Cardiac muscle cell (in vitro differentiated cells and primary cell): ENCODE measurements at regions not wholly inside any gene's neighbourhood (a gene's known extent, or its start where the extent isn't known, plus 50 kb on each side); places are given as distances from the start of the nearest gene placed in this dataset.

Experiments used
- DNase-seq, 2 donors: peaks; one replicate each; pipeline versions ENCODE4 v3.0.0 to v3.0.0-alpha.2; 2010 to 2017; ENCODE audit warnings: low read depth in 1 of 2, low spot score in 1 of 2
- H3K27ac ChIP-seq: fragments of 200-600 bp; sonication (generic); 2 replicates; pipeline ENCODE4 v1.5.1; 2016
- H3K27me3 ChIP-seq: fragments of 200-600 bp; sonication (generic); 2 replicates; pipeline ENCODE4 v1.6.0; 2016; ENCODE audit warnings: control low read depth
- H3K36me3 ChIP-seq: fragments of 200-600 bp; sonication (generic); 2 replicates; pipeline ENCODE4 v1.5.1; 2016; ENCODE audit warnings: control low read depth
- H3K4me1 ChIP-seq: fragments of 200-600 bp; sonication (generic); 2 replicates; pipeline ENCODE4 v1.8.1; 2017; ENCODE audit warnings: low read depth, mild to moderate bottlenecking, mixed run types
- H3K4me3 ChIP-seq: fragments of 200-600 bp; sonication (generic); 2 replicates; pipeline ENCODE4 v1.5.1; 2016; ENCODE audit warnings: mild to moderate bottlenecking
- H3K9me3 ChIP-seq: fragments of 200-600 bp; sonication (generic); 2 replicates; pipeline ENCODE4 v1.5.1; 2017; ENCODE audit warnings: low read depth, mild to moderate bottlenecking, control low read depth
- TF ChIP-seq, protein P1 (sequence below): IDR thresholded peaks from 2 replicates; pipeline ENCODE4 v1.5.1; 2012; ENCODE audit warnings: low read depth, mild to moderate bottlenecking, low read length

DNA sequence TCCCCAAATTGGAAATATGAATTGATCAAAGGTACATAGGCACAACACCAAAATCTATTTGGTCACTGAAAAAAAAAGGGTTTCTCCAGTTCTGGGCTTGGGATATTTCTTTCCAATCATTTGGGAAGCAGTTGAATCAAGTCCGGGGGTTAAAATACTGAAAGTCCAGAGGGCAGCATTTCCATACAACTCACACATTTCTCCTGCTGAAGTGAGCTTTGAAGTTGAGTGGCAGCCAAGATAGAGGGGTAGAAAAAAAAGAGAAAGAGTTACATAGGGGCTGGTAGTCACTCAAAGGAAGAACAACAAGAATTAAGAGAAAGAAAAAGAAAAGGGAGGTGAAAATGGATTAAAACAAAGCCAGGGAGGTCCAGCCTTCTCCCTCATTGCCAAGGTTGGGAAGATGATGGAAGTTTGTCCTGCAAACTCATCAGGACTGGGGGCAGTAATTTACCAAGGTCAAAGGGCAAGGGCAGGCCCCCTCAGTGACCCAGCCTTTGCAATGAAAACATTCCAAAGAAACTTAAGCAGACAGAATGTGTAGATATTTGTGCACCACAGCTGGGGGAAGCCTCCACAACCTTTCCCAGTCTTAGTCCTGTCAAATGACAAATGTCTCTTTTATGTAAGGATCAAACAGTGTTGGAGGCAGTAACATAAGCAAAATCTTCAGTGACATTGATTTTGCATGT, 525.3 kb upstream of the JARID2 start:
- peaks cover 33% of the 10 kb centered on the region for H3K4me1 ChIP-seq
- peak in 1 of 2 donors; percentile 65 for DNase-seq
- TF ChIP-seq, protein P1, sequence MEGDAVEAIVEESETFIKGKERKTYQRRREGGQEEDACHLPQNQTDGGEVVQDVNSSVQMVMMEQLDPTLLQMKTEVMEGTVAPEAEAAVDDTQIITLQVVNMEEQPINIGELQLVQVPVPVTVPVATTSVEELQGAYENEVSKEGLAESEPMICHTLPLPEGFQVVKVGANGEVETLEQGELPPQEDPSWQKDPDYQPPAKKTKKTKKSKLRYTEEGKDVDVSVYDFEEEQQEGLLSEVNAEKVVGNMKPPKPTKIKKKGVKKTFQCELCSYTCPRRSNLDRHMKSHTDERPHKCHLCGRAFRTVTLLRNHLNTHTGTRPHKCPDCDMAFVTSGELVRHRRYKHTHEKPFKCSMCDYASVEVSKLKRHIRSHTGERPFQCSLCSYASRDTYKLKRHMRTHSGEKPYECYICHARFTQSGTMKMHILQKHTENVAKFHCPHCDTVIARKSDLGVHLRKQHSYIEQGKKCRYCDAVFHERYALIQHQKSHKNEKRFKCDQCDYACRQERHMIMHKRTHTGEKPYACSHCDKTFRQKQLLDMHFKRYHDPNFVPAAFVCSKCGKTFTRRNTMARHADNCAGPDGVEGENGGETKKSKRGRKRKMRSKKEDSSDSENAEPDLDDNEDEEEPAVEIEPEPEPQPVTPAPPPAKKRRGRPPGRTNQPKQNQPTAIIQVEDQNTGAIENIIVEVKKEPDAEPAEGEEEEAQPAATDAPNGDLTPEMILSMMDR, result no peak
- peak overlapping the region; percentile 89 for H3K27ac ChIP-seq
- H3K27me3 ChIP-seq, result no peaks in the 10 kb centered on the region
- H3K4me3 ChIP-seq, result no peak overlapping the region
- H3K9me3 ChIP-seq, result no peaks in the 10 kb centered on the region
- no peaks in the 10 kb centered on the region for H3K36me3 ChIP-seq

DNA sequence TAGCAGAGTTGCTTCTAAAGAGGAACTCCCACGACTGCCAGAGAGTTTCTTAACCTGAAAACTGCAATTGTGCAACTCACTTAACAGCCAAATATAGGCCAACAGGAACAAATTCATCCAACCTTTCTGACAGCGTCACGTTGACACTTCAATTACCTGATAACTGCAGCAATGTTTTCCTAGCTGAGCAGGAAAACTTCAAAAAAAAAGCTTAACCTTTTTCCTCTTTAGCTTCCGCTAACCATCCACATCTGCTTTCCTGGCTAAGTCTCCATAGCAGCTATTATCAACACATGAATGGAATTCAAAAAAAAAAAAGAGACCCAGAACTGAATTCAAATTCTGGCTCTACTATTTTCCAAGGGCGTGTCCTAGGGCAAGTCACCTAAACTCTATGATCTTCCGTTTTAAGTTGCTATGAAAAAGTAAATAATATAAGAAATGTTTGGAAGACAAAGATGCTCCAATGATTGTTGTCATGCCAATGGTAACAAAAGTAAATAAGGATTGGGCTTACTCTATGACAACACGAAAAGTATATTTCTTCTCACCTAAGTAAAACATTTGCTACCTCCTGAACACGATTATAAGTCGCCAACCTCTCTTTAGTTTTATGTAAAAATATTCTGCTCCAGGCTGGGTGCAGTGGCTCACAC, 524.6 kb upstream of the JARID2 start:
- Histone ChIP-seq H3K4me1 (peaks cover 33% of the 10 kb centered on the region), H3K9me3 (no peaks in the 10 kb centered on the region), H3K27me3 (no peaks in the 10 kb centered on the region), H3K4me3 (no peak overlapping the region), H3K27ac (peak overlapping the region; percentile 89), H3K36me3 (no peaks in the 10 kb centered on the region)
- TF ChIP-seq, protein P1, result no peak
- peak; percentile 64 to 76 for DNase-seq

DNA sequence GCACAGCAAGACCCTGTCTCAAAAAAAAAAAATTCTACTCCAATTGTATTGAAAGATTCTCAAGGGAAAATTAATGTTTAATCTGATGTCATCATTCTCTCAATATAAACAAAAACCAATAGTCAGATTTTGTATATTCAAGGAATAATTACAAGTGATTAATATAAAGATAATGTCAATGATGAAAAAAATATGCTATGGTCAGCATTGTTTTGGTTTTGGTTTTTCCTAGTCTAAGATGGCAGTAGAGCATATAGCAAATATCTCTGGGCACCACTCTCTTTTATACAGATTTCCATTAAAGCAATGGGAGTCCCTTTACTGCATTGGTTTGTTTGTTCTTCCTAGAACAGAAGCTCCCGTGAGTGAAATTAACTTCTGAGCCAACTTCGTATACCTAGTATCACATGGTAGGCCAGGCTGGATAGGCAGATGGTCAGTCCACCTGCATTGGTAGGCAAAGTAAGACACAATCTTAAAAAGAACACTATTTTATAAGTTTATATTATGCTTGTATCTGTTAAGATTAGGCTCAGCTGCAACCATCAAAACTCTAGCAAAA, 523.8 kb upstream of the JARID2 start:
- DNase-seq, result no peak
- peaks cover 33% of the 10 kb centered on the region for H3K4me1 ChIP-seq
- H3K9me3 ChIP-seq, result no peaks in the 10 kb centered on the region
- peak overlapping the region; percentile 89 for H3K27ac ChIP-seq
- H3K27me3 ChIP-seq, result no peaks in the 10 kb centered on the region
- H3K4me3 ChIP-seq, result no peak overlapping the region
- TF ChIP-seq, protein P1, result no peak
- H3K36me3 ChIP-seq, result no peaks in the 10 kb centered on the region

DNA sequence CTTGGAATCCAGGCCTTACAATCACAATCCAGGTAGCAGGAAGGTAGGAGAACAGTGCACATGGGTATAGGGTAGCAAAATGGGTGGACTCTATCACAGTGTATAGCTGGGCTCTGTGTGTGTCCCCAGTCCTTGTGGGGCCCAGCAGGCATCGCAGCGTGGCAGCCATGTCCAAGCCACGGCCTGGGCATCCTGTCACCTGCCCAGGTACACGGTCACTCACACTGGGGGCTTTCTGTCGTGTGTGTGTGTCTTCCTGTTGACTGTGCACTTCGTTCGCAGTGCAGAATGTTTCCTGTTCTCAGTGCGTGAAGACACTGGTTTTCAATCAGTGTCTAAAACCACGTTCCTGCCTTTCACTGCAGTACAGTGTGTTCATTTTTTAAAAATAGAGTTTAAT, 523.2 kb upstream of the JARID2 start:
- no peak for DNase-seq
- no peaks in the 10 kb centered on the region for H3K9me3 ChIP-seq
- no peak overlapping the region for H3K4me3 ChIP-seq
- H3K27me3 ChIP-seq, result no peaks in the 10 kb centered on the region
- TF ChIP-seq, protein P1, result no peak
- no peaks in the 10 kb centered on the region for H3K36me3 ChIP-seq
- no peak overlapping the region for H3K27ac ChIP-seq
- H3K4me1 ChIP-seq, result peaks cover 33% of the 10 kb centered on the region

DNA sequence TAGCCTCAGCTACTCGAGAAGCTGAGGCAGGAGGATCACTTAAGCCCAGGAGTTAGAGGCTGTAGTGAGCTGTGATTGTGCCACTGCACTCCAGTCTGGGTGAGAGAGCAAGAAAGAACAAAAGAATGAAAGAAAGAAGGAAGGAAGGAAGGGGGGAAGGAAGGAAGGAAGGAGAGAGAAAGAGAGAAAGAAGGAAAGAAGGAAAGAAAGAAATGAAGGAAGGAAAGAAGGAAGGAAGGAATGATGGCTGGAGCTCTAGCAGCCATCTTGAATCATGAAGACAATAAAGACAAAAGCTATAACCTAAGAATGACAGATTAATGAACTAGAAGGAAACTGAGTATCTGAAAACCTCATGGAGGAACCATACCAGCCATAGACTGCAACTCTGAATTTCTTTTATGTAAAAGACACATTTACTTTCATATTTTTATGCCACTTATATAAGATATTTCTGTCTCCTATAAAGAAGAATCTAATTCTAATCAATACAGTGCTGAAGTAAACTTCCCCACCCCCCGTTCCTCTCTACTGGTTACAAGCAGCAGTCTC, 522.3 kb upstream of the JARID2 start:
- Histone ChIP-seq H3K9me3 (no peaks in the 10 kb centered on the region), H3K27me3 (no peaks in the 10 kb centered on the region), H3K4me3 (no peak overlapping the region), H3K4me1 (peaks cover 35% of the 10 kb centered on the region), H3K36me3 (no peaks in the 10 kb centered on the region), H3K27ac (no peak overlapping the region)
- TF ChIP-seq, protein P1, result no peak
- DNase-seq, result no peak
